ENCODE measurements at regions not wholly inside any gene's neighbourhood (a gene's known extent, or its start where the extent isn't known, plus 50 kb on each side); places are given as distances from the start of the nearest gene placed in this dataset.

GRCh38 chr17:63275318-63275970 lies 170.7 kb downstream of the CYB561 start (continued):
- TF ChIP-seq USF1 (CRISPR knock-in tag; IDR thresholded peaks at IDR 0.05) (no peak), ZNF280A (IDR thresholded peaks at IDR 0.05; ENCODE audit: low read depth, partially characterized antibody) (no peak), CHD4 (IDR thresholded peaks at IDR 0.05; ENCODE audit: insufficient read depth, insufficient replicate concordance, low read depth, low read length, poor library complexity, severe bottlenecking) (no peak), RAD51 (IDR thresholded peaks at IDR 0.05; ENCODE audit: borderline replicate concordance, low read depth) (no peak), KDM2B (CRISPR knock-in tag; IDR thresholded peaks at IDR 0.05) (no peak), KAT7 (CRISPR knock-in tag; IDR thresholded peaks at IDR 0.05; ENCODE audit: borderline replicate concordance) (no peak), ZBTB9 (CRISPR knock-in tag; IDR thresholded peaks at IDR 0.05) (no peak), SMARCE1 (IDR thresholded peaks at IDR 0.05) (peak; percentile 71), ID3 (CRISPR knock-in tag; IDR thresholded peaks at IDR 0.05) (no peak), ID3 (tag; IDR thresholded peaks at IDR 0.05) (no peak), KDM1A (IDR thresholded peaks at IDR 0.05) (peak; percentile 27 to 29; a peak in 2 of 4 replicates), MTA2 (IDR thresholded peaks at IDR 0.05; ENCODE audit: low read depth) (no peak), HBP1 (CRISPR knock-in tag; IDR thresholded peaks at IDR 0.05) (no peak), ZZZ3 (IDR thresholded peaks at IDR 0.05) (no peak)
- TF ChIP-seq, protein P1, sequence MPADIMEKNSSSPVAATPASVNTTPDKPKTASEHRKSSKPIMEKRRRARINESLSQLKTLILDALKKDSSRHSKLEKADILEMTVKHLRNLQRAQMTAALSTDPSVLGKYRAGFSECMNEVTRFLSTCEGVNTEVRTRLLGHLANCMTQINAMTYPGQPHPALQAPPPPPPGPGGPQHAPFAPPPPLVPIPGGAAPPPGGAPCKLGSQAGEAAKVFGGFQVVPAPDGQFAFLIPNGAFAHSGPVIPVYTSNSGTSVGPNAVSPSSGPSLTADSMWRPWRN (IDR thresholded peaks at IDR 0.05; ENCODE audit: low read depth) = no peak
- TF ChIP-seq, protein P2, sequence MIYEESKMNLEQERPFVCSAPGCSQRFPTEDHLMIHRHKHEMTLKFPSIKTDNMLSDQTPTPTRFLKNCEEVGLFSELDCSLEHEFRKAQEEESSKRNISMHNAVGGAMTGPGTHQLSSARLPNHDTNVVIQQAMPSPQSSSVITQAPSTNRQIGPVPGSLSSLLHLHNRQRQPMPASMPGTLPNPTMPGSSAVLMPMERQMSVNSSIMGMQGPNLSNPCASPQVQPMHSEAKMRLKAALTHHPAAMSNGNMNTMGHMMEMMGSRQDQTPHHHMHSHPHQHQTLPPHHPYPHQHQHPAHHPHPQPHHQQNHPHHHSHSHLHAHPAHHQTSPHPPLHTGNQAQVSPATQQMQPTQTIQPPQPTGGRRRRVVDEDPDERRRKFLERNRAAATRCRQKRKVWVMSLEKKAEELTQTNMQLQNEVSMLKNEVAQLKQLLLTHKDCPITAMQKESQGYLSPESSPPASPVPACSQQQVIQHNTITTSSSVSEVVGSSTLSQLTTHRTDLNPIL (CRISPR knock-in tag; IDR thresholded peaks at IDR 0.05) = no peak
- TF ChIP-seq, protein P3, sequence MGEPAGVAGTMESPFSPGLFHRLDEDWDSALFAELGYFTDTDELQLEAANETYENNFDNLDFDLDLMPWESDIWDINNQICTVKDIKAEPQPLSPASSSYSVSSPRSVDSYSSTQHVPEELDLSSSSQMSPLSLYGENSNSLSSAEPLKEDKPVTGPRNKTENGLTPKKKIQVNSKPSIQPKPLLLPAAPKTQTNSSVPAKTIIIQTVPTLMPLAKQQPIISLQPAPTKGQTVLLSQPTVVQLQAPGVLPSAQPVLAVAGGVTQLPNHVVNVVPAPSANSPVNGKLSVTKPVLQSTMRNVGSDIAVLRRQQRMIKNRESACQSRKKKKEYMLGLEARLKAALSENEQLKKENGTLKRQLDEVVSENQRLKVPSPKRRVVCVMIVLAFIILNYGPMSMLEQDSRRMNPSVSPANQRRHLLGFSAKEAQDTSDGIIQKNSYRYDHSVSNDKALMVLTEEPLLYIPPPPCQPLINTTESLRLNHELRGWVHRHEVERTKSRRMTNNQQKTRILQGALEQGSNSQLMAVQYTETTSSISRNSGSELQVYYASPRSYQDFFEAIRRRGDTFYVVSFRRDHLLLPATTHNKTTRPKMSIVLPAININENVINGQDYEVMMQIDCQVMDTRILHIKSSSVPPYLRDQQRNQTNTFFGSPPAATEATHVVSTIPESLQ (CRISPR knock-in tag; IDR thresholded peaks at IDR 0.05) = no peak
